K562 (cell line): ENCODE measurements at regions not wholly inside any gene's neighbourhood (a gene's known extent, or its start where the extent isn't known, plus 50 kb on each side); places are given as distances from the start of the nearest gene placed in this dataset.

Experiments used
- CSDE1 ChIP-seq, 2 experiments: fragments of 450-650 bp; IDR thresholded peaks; 2 replicates each; pipeline ENCODE4 v1.6.1; 2016; ENCODE audit warnings: mild to moderate bottlenecking in 1 of 2
- HDAC1 ChIP-seq, 2 experiments: fragments of 450-650 bp; IDR thresholded peaks; 2 replicates each; pipeline ENCODE4 v1.6.1; 2016 to 2017; ENCODE audit warnings: inconsistent platforms in 1 of 2, mild to moderate bottlenecking in 1 of 2, moderate library complexity in 1 of 2
- MAFG ChIP-seq: fragments of 450-650 bp; conservative IDR thresholded peaks from 2 replicates; pipeline ENCODE4 v1.6.1; 2016; ENCODE audit warnings: missing genetic modification characterization, missing compliant biosample characterization
- MITF ChIP-seq: IDR thresholded peaks from 2 replicates; pipeline ENCODE4 v1.6.1; 2014; ENCODE audit warnings: antibody characterized with exemption
- MXD1 ChIP-seq: fragments of 250-450 bp; sonication (Bioruptor Pico); IDR thresholded peaks from 2 replicates; pipeline ENCODE4 v1.8.0; 2021; ENCODE audit warnings: borderline replicate concordance, mild to moderate bottlenecking, moderate library complexity; ENCODE audit not compliant: poor library complexity, severe bottlenecking
- NCOA6 ChIP-seq: fragments of 450-650 bp; IDR thresholded peaks from 2 replicates; pipeline ENCODE4 v1.6.1; 2017; ENCODE audit warnings: mild to moderate bottlenecking
- RFX5 ChIP-seq: IDR thresholded peaks from 2 replicates; pipeline ENCODE4 v1.6.1; 2011; ENCODE audit warnings: low read depth, mild to moderate bottlenecking, improper control_type of control experiment, low read length
- TBP ChIP-seq: optimal IDR thresholded peaks from 2 replicates; pipeline ENCODE3; 2011; ENCODE audit warnings: low read depth, low read length, improper control_type of control experiment
- ZNF197 ChIP-seq: fragments of 200-800 bp; sonication (Bioruptor generic); IDR thresholded peaks from 2 replicates; pipeline ENCODE4 v1.6.1; 2016; ENCODE audit warnings: low read depth, missing genetic modification characterization, missing compliant biosample characterization
- ZNF766 ChIP-seq: fragments of 200-800 bp; sonication (Bioruptor generic); conservative IDR thresholded peaks from 2 replicates; pipeline ENCODE4 v1.6.1; 2016; ENCODE audit warnings: missing genetic modification characterization, missing compliant biosample characterization
- TF ChIP-seq, protein P1 (sequence below), 2 experiments: fragments of 450-650 bp; formaldehyde crosslinking in 1 of 2; IDR thresholded peaks; 2 replicates each; pipeline versions ENCODE4 v1.4.0 to v1.6.1; 2014 to 2020; ENCODE audit warnings: mild to moderate bottlenecking in 2 of 2, borderline replicate concordance in 1 of 2, low read depth in 1 of 2
- TF ChIP-seq, protein P2 (sequence below): fragments of 250-450 bp; sonication (Bioruptor Pico); IDR thresholded peaks from 2 replicates; pipeline ENCODE4 v1.4.0; 2020; ENCODE audit warnings: mild to moderate bottlenecking, moderate library complexity
- TF ChIP-seq, protein P3 (sequence below): sonication (generic); formaldehyde crosslinking; IDR thresholded peaks from 2 replicates; pipeline ENCODE4 v1.8.1; 2023; ENCODE audit warnings: mild to moderate bottlenecking, missing genetic modification reagents

DNA sequence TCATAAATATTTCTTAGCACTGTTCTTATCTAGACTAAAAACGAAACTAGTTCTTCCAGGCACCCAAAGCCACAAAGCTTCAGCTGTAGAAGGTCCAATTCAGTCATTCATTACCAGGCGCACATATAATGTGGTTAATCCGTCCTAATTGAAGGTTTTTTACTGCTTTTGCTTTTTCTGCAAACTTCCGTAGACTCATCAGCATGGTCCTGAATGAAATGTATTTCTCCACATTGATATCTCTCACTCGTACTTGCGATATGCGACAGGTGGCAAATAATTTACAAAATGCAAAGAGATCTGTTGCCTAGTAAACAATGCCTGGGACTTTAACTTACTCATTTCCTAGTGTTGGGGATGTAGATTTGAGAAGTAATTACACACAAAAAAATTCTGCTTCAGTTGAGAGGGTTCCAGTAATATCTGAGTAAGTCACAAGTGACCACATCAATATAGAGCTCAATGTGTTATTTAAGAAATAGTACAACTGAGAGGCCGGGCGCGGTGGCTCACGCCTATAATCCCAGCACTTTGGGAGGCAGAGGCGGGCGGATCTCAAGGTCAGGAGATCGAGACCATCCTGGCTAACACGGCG lies 75.0 kb upstream of the MBNL1 start (continued):
- TF ChIP-seq MITF (no peak), MXD1 (no peak), TBP (peak; percentile 62), MAFG (tag) (no peak), HDAC1 (IDR thresholded peaks at IDR 0.05) (0 out of 4 replicates have a peak, but pooled peaks of 1 of the 2 experiments have one; percentile 12), ZNF766 (0 out of 2 replicates have a peak, but pooled peaks have one; percentile 28), RFX5 (no peak), NCOA6 (no peak), ZNF197 (CRISPR knock-in tag) (no peak), CSDE1 (IDR thresholded peaks at IDR 0.05) (no peak)
- TF ChIP-seq, protein P1, sequence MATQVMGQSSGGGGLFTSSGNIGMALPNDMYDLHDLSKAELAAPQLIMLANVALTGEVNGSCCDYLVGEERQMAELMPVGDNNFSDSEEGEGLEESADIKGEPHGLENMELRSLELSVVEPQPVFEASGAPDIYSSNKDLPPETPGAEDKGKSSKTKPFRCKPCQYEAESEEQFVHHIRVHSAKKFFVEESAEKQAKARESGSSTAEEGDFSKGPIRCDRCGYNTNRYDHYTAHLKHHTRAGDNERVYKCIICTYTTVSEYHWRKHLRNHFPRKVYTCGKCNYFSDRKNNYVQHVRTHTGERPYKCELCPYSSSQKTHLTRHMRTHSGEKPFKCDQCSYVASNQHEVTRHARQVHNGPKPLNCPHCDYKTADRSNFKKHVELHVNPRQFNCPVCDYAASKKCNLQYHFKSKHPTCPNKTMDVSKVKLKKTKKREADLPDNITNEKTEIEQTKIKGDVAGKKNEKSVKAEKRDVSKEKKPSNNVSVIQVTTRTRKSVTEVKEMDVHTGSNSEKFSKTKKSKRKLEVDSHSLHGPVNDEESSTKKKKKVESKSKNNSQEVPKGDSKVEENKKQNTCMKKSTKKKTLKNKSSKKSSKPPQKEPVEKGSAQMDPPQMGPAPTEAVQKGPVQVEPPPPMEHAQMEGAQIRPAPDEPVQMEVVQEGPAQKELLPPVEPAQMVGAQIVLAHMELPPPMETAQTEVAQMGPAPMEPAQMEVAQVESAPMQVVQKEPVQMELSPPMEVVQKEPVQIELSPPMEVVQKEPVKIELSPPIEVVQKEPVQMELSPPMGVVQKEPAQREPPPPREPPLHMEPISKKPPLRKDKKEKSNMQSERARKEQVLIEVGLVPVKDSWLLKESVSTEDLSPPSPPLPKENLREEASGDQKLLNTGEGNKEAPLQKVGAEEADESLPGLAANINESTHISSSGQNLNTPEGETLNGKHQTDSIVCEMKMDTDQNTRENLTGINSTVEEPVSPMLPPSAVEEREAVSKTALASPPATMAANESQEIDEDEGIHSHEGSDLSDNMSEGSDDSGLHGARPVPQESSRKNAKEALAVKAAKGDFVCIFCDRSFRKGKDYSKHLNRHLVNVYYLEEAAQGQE (IDR thresholded peaks at IDR 0.05; ENCODE audit: borderline replicate concordance) = no peak
- TF ChIP-seq, protein P1 (CRISPR knock-in tag; IDR thresholded peaks at IDR 0.05; ENCODE audit: low read depth) = no peak
- TF ChIP-seq, protein P2, sequence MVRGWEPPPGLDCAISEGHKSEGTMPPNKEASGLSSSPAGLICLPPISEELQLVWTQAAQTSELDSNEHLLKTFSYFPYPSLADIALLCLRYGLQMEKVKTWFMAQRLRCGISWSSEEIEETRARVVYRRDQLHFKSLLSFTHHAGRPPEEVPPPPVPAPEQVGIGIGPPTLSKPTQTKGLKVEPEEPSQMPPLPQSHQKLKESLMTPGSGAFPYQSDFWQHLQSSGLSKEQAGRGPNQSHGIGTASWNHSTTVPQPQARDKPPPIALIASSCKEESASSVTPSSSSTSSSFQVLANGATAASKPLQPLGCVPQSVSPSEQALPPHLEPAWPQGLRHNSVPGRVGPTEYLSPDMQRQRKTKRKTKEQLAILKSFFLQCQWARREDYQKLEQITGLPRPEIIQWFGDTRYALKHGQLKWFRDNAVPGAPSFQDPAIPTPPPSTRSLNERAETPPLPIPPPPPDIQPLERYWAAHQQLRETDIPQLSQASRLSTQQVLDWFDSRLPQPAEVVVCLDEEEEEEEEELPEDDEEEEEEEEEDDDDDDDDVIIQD = no peak
- TF ChIP-seq, protein P3, sequence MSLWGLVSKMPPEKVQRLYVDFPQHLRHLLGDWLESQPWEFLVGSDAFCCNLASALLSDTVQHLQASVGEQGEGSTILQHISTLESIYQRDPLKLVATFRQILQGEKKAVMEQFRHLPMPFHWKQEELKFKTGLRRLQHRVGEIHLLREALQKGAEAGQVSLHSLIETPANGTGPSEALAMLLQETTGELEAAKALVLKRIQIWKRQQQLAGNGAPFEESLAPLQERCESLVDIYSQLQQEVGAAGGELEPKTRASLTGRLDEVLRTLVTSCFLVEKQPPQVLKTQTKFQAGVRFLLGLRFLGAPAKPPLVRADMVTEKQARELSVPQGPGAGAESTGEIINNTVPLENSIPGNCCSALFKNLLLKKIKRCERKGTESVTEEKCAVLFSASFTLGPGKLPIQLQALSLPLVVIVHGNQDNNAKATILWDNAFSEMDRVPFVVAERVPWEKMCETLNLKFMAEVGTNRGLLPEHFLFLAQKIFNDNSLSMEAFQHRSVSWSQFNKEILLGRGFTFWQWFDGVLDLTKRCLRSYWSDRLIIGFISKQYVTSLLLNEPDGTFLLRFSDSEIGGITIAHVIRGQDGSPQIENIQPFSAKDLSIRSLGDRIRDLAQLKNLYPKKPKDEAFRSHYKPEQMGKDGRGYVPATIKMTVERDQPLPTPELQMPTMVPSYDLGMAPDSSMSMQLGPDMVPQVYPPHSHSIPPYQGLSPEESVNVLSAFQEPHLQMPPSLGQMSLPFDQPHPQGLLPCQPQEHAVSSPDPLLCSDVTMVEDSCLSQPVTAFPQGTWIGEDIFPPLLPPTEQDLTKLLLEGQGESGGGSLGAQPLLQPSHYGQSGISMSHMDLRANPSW (CRISPR knock-in tag) = no peak
